ENCODE measurements at regions not wholly inside any gene's neighbourhood (a gene's known extent, or its start where the extent isn't known, plus 50 kb on each side); places are given as distances from the start of the nearest gene placed in this dataset.
A peak's percentile ranks its signal among the peaks of the same experiment; 100 is the strongest.

GRCh38 chr15:97899981-97900380, 60.5 kb upstream of the ARRDC4 start:
- Histone ChIP-seq H3K4me3 (ENCODE audit: low read length in 2 of 2) (no peak overlapping the region), H3K27me3 (ENCODE audit: control insufficient read depth in 2 of 2, insufficient read depth in 2 of 2, low read length in 2 of 2) (peaks cover 0 to 3% of the 10 kb centered on the region in 2 donors), H3K27ac (ENCODE audit: low read depth in 2 of 2, low read length in 2 of 2) (no peak overlapping the region), H3K4me1 (ENCODE audit: control insufficient read depth in 2 of 2, insufficient read depth in 2 of 2, low read length in 2 of 2) (peaks cover 0 to 2% of the 10 kb centered on the region in 2 donors), H3K9ac (ENCODE audit: low read depth in 1 of 2, low read length in 2 of 2) (no peak overlapping the region), H3K36me3 (ENCODE audit: control insufficient read depth in 2 of 2, insufficient read depth in 2 of 2, low read length in 2 of 2) (no peaks in the 10 kb centered on the region), H3K9me3 (ENCODE audit: control insufficient read depth in 2 of 2, low read length in 2 of 2) (no peaks in the 10 kb centered on the region)

- Histone ChIP-seq H3K4me3 (ENCODE audit: low read length in 2 of 2) (no peak overlapping the region), H3K4me1 (ENCODE audit: control insufficient read depth in 2 of 2, insufficient read depth in 2 of 2, low read length in 2 of 2) (peaks cover 0 to 2% of the 10 kb centered on the region in 2 donors), H3K36me3 (ENCODE audit: control insufficient read depth in 2 of 2, insufficient read depth in 2 of 2, low read length in 2 of 2) (no peaks in the 10 kb centered on the region), H3K27ac (ENCODE audit: low read depth in 2 of 2, low read length in 2 of 2) (no peak overlapping the region), H3K9ac (ENCODE audit: low read depth in 1 of 2, low read length in 2 of 2) (no peak overlapping the region), H3K27me3 (ENCODE audit: control insufficient read depth in 2 of 2, insufficient read depth in 2 of 2, low read length in 2 of 2) (peaks cover 0 to 3% of the 10 kb centered on the region in 2 donors), H3K9me3 (ENCODE audit: control insufficient read depth in 2 of 2, low read length in 2 of 2) (no peaks in the 10 kb centered on the region)
Measured at GRCh38 chr15:97902140-97902780, 58.2 kb upstream of the ARRDC4 start.

- no peak overlapping the region for H3K4me3 ChIP-seq (ENCODE audit: low read length in 2 of 2)
- H3K9ac ChIP-seq (ENCODE audit: low read depth in 1 of 2, low read length in 2 of 2): no peak overlapping the region
- peaks cover 0 to 2% of the 10 kb centered on the region in 2 donors for H3K4me1 ChIP-seq (ENCODE audit: control insufficient read depth in 2 of 2, insufficient read depth in 2 of 2, low read length in 2 of 2)
- H3K9me3 ChIP-seq (ENCODE audit: control insufficient read depth in 2 of 2, low read length in 2 of 2): no peaks in the 10 kb centered on the region
- H3K27me3 ChIP-seq (ENCODE audit: control insufficient read depth in 2 of 2, insufficient read depth in 2 of 2, low read length in 2 of 2): peaks cover 0 to 3% of the 10 kb centered on the region in 2 donors
- H3K27ac ChIP-seq (ENCODE audit: low read depth in 2 of 2, low read length in 2 of 2): no peak overlapping the region
- no peaks in the 10 kb centered on the region for H3K36me3 ChIP-seq (ENCODE audit: control insufficient read depth in 2 of 2, insufficient read depth in 2 of 2, low read length in 2 of 2)
Measured at GRCh38 chr15:97903560-97903959, 56.9 kb upstream of the ARRDC4 start.

GRCh38 chr15:97903971-97904572, 56.4 kb upstream of the ARRDC4 start:
- Histone ChIP-seq H3K4me3 (ENCODE audit: low read length in 2 of 2) (no peak overlapping the region), H3K27ac (ENCODE audit: low read depth in 2 of 2, low read length in 2 of 2) (no peak overlapping the region), H3K27me3 (ENCODE audit: control insufficient read depth in 2 of 2, insufficient read depth in 2 of 2, low read length in 2 of 2) (peaks cover 0 to 3% of the 10 kb centered on the region in 2 donors), H3K9me3 (ENCODE audit: control insufficient read depth in 2 of 2, low read length in 2 of 2) (no peaks in the 10 kb centered on the region), H3K9ac (ENCODE audit: low read depth in 1 of 2, low read length in 2 of 2) (peak overlapping the region in 1 of 2 donors; percentile 29), H3K36me3 (ENCODE audit: control insufficient read depth in 2 of 2, insufficient read depth in 2 of 2, low read length in 2 of 2) (no peaks in the 10 kb centered on the region), H3K4me1 (ENCODE audit: control insufficient read depth in 2 of 2, insufficient read depth in 2 of 2, low read length in 2 of 2) (peaks cover 0 to 2% of the 10 kb centered on the region in 2 donors)

- Histone ChIP-seq H3K9ac (ENCODE audit: low read depth in 1 of 2, low read length in 2 of 2) (no peak overlapping the region), H3K36me3 (ENCODE audit: control insufficient read depth in 2 of 2, insufficient read depth in 2 of 2, low read length in 2 of 2) (no peaks in the 10 kb centered on the region), H3K27me3 (ENCODE audit: control insufficient read depth in 2 of 2, insufficient read depth in 2 of 2, low read length in 2 of 2) (no peaks in the 10 kb centered on the region), H3K4me3 (ENCODE audit: low read length in 2 of 2) (no peak overlapping the region), H3K4me1 (ENCODE audit: control insufficient read depth in 2 of 2, insufficient read depth in 2 of 2, low read length in 2 of 2) (peaks cover 0 to under 1% of the 10 kb centered on the region in 2 donors), H3K27ac (ENCODE audit: low read depth in 2 of 2, low read length in 2 of 2) (no peak overlapping the region), H3K9me3 (ENCODE audit: control insufficient read depth in 2 of 2, low read length in 2 of 2) (no peaks in the 10 kb centered on the region)
Measured at GRCh38 chr15:97909291-97909891, 51.1 kb upstream of the ARRDC4 start.
